ENCODE measurements at regions not wholly inside any gene's neighbourhood (a gene's known extent, or its start where the extent isn't known, plus 50 kb on each side); places are given as distances from the start of the nearest gene placed in this dataset.

GRCh38 chr15:62816342-62817069 lies 226.0 kb upstream of the TPM1 start:
- DNase-seq: no peak
- BruUV-seq (replicated peaks): no TSS peak
- intact Hi-C loops (cut with micrococcal nuclease; ENCODE audit: unreplicated experiment): no loop called here
- no peak overlapping the region for H3K4me2 ChIP-seq
- H3K27ac ChIP-seq: no peak overlapping the region
- H3K4me3 ChIP-seq: no peak overlapping the region
- ChIA-PET POLR2A (ENCODE audit: unreplicated experiment) (interaction anchor here (0.6 kb wide), 1 partner anchor 71 kb away, joined by 3 read pairs; no protein-coding TSS in a partner anchor), CTCF (no interaction called here)
- H3K36me3 ChIP-seq (ENCODE audit: low read depth): no peaks in the 10 kb centered on the region
- H2AFZ ChIP-seq: no peak overlapping the region
- H3K9me3 ChIP-seq (ENCODE audit: insufficient read depth, low read depth): no peaks in the 10 kb centered on the region
- H4K20me1 ChIP-seq (ENCODE audit: insufficient read depth): no peaks in the 10 kb centered on the region
- H3K9me2 ChIP-seq (ENCODE audit: insufficient read depth): no peaks in the 10 kb centered on the region
- H3K79me2 ChIP-seq (ENCODE audit: low read depth): no peaks in the 10 kb centered on the region
- no peaks in the 10 kb centered on the region for H3K27me3 ChIP-seq (ENCODE audit: insufficient read depth, low read depth)
- TF ChIP-seq, protein P1, sequence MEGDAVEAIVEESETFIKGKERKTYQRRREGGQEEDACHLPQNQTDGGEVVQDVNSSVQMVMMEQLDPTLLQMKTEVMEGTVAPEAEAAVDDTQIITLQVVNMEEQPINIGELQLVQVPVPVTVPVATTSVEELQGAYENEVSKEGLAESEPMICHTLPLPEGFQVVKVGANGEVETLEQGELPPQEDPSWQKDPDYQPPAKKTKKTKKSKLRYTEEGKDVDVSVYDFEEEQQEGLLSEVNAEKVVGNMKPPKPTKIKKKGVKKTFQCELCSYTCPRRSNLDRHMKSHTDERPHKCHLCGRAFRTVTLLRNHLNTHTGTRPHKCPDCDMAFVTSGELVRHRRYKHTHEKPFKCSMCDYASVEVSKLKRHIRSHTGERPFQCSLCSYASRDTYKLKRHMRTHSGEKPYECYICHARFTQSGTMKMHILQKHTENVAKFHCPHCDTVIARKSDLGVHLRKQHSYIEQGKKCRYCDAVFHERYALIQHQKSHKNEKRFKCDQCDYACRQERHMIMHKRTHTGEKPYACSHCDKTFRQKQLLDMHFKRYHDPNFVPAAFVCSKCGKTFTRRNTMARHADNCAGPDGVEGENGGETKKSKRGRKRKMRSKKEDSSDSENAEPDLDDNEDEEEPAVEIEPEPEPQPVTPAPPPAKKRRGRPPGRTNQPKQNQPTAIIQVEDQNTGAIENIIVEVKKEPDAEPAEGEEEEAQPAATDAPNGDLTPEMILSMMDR (conservative IDR thresholded peaks at IDR 0.05): no peak
- no peak for TF ChIP-seq EZH2 (IDR thresholded peaks at IDR 0.05; ENCODE audit: low read depth)
- H3F3A ChIP-seq (ENCODE audit: insufficient read depth, low read depth): no peaks in the 10 kb centered on the region
- H3K4me1 ChIP-seq (replicated peaks; ENCODE audit: insufficient read depth): peaks cover 14% of the 10 kb centered on the region

- Histone ChIP-seq H3K4me1 (replicated peaks; ENCODE audit: insufficient read depth) (peaks cover 4% of the 10 kb centered on the region), H3K27ac (no peak overlapping the region), H3K9me2 (ENCODE audit: insufficient read depth) (no peaks in the 10 kb centered on the region), H3K4me3 (no peak overlapping the region), H3K27me3 (ENCODE audit: insufficient read depth, low read depth) (no peaks in the 10 kb centered on the region), H3K4me2 (no peak overlapping the region), H3K79me2 (ENCODE audit: low read depth) (no peaks in the 10 kb centered on the region), H4K20me1 (ENCODE audit: insufficient read depth) (no peaks in the 10 kb centered on the region), H3F3A (ENCODE audit: insufficient read depth, low read depth) (peaks cover 3% of the 10 kb centered on the region; the same call in 1 of the 2 replicates), H2AFZ (no peak overlapping the region), H3K36me3 (ENCODE audit: low read depth) (no peaks in the 10 kb centered on the region), H3K9me3 (ENCODE audit: insufficient read depth, low read depth) (no peaks in the 10 kb centered on the region)
- no peak for DNase-seq
- CTCF ChIA-PET: interaction anchor here (0.6 kb wide), 1 partner anchor 471 kb away, joined by 3 read pairs; no protein-coding TSS in a partner anchor
- intact Hi-C loops (cut with micrococcal nuclease; ENCODE audit: unreplicated experiment): no loop called here
- POLR2A ChIA-PET (ENCODE audit: unreplicated experiment): no interaction called here
- TF ChIP-seq, protein P1 (conservative IDR thresholded peaks at IDR 0.05): no peak
- no peak for TF ChIP-seq EZH2 (IDR thresholded peaks at IDR 0.05; ENCODE audit: low read depth)
- BruUV-seq (replicated peaks): no TSS peak
Measured at GRCh38 chr15:62818691-62819090, 223.9 kb upstream of the TPM1 start.

GRCh38 chr15:62821384-62822131 lies 221.0 kb upstream of the TPM1 start:
- intact Hi-C loops (cut with micrococcal nuclease; ENCODE audit: unreplicated experiment): no loop called here
- ChIA-PET CTCF (no interaction called here), POLR2A (ENCODE audit: unreplicated experiment) (no interaction called here)
- TF ChIP-seq EZH2 (IDR thresholded peaks at IDR 0.05; ENCODE audit: low read depth): no peak
- TF ChIP-seq, protein P1 (conservative IDR thresholded peaks at IDR 0.05): no peak
- Histone ChIP-seq H2AFZ (no peak overlapping the region), H4K20me1 (ENCODE audit: insufficient read depth) (no peaks in the 10 kb centered on the region), H3K4me2 (no peak overlapping the region), H3K4me1 (replicated peaks; ENCODE audit: insufficient read depth) (peaks cover 20% of the 10 kb centered on the region), H3K9me2 (ENCODE audit: insufficient read depth) (no peaks in the 10 kb centered on the region), H3K79me2 (ENCODE audit: low read depth) (no peaks in the 10 kb centered on the region), H3K27me3 (ENCODE audit: insufficient read depth, low read depth) (no peaks in the 10 kb centered on the region), H3K36me3 (ENCODE audit: low read depth) (no peaks in the 10 kb centered on the region), H3F3A (ENCODE audit: insufficient read depth, low read depth) (peaks cover 15% of the 10 kb centered on the region; the same call in 1 of the 2 replicates), H3K4me3 (no peak overlapping the region), H3K9me3 (ENCODE audit: insufficient read depth, low read depth) (no peaks in the 10 kb centered on the region), H3K27ac (no peak overlapping the region)
- no peak for DNase-seq
- BruUV-seq (replicated peaks): no TSS peak
